Spleen (tissue), 11 donors: ENCODE measurements at regions not wholly inside any gene's neighbourhood (a gene's known extent, or its start where the extent isn't known, plus 50 kb on each side); places are given as distances from the start of the nearest gene placed in this dataset.

Experiments used
- DNase-seq: peaks from one replicate; pipeline ENCODE4 v3.0.0-alpha.2; 2020
- H3K27ac ChIP-seq, 8 donors: fragments of 200-600 bp; sonication (generic) in 7 of 8; 1 replicate in 4 of 8; 2 replicates in 4 of 8; pipeline versions ENCODE4 v1.5.0 to v1.8.0; 2016 to 2021; ENCODE audit warnings: inconsistent platforms in 4 of 8, mild to moderate bottlenecking in 4 of 8, moderate library complexity in 1 of 8
- H3K27me3 ChIP-seq, 7 donors: fragments of 200-600 bp; sonication (generic) in 6 of 7; replicated peaks in 1 of 7; 1 replicate in 4 of 7; 2 replicates in 3 of 7; pipeline versions ENCODE4 v1.5.0 to v1.8.0; 2016 to 2021; ENCODE audit warnings: inconsistent platforms in 3 of 7, mild to moderate bottlenecking in 1 of 7
- H3K36me3 ChIP-seq, 6 donors: fragments of 200-600 bp; sonication (generic) in 5 of 6; 1 replicate in 4 of 6; 2 replicates in 2 of 6; pipeline versions ENCODE4 v1.5.0 to v1.8.0; 2016 to 2021; ENCODE audit warnings: inconsistent platforms in 2 of 6
- H3K4me1 ChIP-seq, 6 donors: fragments of 200-600 bp; sonication (generic) in 5 of 6; 1 replicate in 3 of 6; 2 replicates in 3 of 6; pipeline versions ENCODE4 v1.5.0 to v1.8.0; 2016 to 2021; ENCODE audit warnings: inconsistent platforms in 3 of 6
- H3K4me3 ChIP-seq, 8 donors: fragments of 200-600 bp; sonication (generic) in 7 of 8; 1 replicate in 4 of 8; 2 replicates in 4 of 8; pipeline versions ENCODE4 v1.5.0 to v1.8.0; 2016 to 2021; ENCODE audit warnings: inconsistent platforms in 4 of 8, mild to moderate bottlenecking in 4 of 8, moderate library complexity in 2 of 8
- H3K9me3 ChIP-seq, 8 donors: fragments of 200-600 bp; sonication (generic) in 7 of 8; 1 replicate in 4 of 8; 2 replicates in 4 of 8; pipeline versions ENCODE4 v1.5.0 to v1.8.0; 2016 to 2021; ENCODE audit warnings: inconsistent platforms in 4 of 8
- POLR2A ChIP-seq, 3 donors: fragments of 450-650 bp; IDR thresholded peaks; one replicate each; pipeline ENCODE4 v1.5.1; 2017; ENCODE audit warnings: antibody characterized with exemption in 3 of 3, mild to moderate bottlenecking in 1 of 3
- POLR2AphosphoS5 ChIP-seq, 3 donors: sonication (generic); formaldehyde crosslinking; IDR thresholded peaks; one replicate each; pipeline ENCODE4 v1.5.1; 2017; ENCODE audit warnings: antibody characterized with exemption in 3 of 3
- WGBS, 5 donors: extraction: QIAGEN DNeasy Blood & Tissue Kit in 3 of 5; methylation state at CpG; one replicate each; pipeline versions ENCODE4 v1.1.5 to v1.1.7; 2013 to 2018; 5-methylcytosine and 5-hydroxymethylcytosine counted together
- intact Hi-C: fragments of 100-400 bp; cut with DNase I; formaldehyde crosslinking; loops from one replicate; pipeline ENCODE4 v1.15.0; 2023; ENCODE audit warnings: low total_unique reads
- TF ChIP-seq, protein P1 (sequence below), 11 experiments: fragments of 200-600 bp in 7 of 11; fragments of 450-650 bp in 4 of 11; sonication (generic) in 4 of 11; IDR thresholded peaks in 8 of 11; conservative IDR thresholded peaks in 3 of 11; 1 replicate in 7 of 11; 2 replicates in 4 of 11; pipeline versions ENCODE4 v1.4.0 to v1.8.0; 2016 to 2021; ENCODE audit warnings: antibody characterized with exemption in 11 of 11, inconsistent platforms in 4 of 11, mild to moderate bottlenecking in 1 of 11
- donor health status: healthy with polysubstance abuse.
- donor health status: DM: no; HTN: no; CAD: no; lungs with moderate emphysema.
- donor health status: DM: no; HTN: no; CAD: no.
- donor health status: Bipolar disorder and iron deficiency.
- donor health status: healthy.
- donor health status: DM: no; HTN: no; CAD: no.
- donor health status: DM: yes; HTN: yes; CAD: no.

DNA sequence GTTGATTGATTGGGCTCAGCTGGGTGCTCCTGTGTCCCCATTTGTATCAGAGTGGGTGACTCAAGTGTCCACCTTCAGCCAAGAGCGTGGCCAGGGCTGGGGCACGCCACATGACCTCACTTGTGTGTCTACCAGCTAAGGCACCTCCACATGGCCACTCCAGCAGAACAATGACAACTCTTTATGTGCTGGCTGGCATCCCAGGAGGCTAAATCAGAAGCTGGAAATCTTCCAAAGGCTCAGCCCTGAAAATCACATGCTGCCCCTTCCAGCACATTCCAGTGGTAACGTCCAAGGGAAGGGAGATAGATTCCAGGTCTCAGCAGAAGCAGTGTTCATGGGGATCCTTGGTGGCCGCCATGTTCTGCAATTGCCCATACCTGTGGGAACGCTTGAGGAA lies 585.5 kb downstream of the AJAP1 start:
- no peak overlapping the region for H3K4me3 ChIP-seq
- H3K27ac ChIP-seq: no peak overlapping the region
- intact Hi-C loops: no loop called here
- no peaks in the 10 kb centered on the region for H3K36me3 ChIP-seq
- WGBS, 5 donors: 57 to 75% (median 70%) methylated on average over 5 of the region's 5 CpGs
- TF ChIP-seq POLR2A (IDR thresholded peaks at IDR 0.05): no peak
- no peak for TF ChIP-seq POLR2AphosphoS5 (IDR thresholded peaks at IDR 0.05)
- TF ChIP-seq, protein P1, sequence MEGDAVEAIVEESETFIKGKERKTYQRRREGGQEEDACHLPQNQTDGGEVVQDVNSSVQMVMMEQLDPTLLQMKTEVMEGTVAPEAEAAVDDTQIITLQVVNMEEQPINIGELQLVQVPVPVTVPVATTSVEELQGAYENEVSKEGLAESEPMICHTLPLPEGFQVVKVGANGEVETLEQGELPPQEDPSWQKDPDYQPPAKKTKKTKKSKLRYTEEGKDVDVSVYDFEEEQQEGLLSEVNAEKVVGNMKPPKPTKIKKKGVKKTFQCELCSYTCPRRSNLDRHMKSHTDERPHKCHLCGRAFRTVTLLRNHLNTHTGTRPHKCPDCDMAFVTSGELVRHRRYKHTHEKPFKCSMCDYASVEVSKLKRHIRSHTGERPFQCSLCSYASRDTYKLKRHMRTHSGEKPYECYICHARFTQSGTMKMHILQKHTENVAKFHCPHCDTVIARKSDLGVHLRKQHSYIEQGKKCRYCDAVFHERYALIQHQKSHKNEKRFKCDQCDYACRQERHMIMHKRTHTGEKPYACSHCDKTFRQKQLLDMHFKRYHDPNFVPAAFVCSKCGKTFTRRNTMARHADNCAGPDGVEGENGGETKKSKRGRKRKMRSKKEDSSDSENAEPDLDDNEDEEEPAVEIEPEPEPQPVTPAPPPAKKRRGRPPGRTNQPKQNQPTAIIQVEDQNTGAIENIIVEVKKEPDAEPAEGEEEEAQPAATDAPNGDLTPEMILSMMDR (IDR thresholded peaks at IDR 0.05 in 8 of 11, conservative IDR thresholded peaks at IDR 0.05 in 3 of 11): no peak
- H3K9me3 ChIP-seq: no peaks in the 10 kb centered on the region
- H3K4me1 ChIP-seq: no peaks in the 10 kb centered on the region
- H3K27me3 ChIP-seq: peaks cover 0 to 3% (median 0%) of the 10 kb centered on the region in 7 donors
- DNase-seq: no peak

DNA sequence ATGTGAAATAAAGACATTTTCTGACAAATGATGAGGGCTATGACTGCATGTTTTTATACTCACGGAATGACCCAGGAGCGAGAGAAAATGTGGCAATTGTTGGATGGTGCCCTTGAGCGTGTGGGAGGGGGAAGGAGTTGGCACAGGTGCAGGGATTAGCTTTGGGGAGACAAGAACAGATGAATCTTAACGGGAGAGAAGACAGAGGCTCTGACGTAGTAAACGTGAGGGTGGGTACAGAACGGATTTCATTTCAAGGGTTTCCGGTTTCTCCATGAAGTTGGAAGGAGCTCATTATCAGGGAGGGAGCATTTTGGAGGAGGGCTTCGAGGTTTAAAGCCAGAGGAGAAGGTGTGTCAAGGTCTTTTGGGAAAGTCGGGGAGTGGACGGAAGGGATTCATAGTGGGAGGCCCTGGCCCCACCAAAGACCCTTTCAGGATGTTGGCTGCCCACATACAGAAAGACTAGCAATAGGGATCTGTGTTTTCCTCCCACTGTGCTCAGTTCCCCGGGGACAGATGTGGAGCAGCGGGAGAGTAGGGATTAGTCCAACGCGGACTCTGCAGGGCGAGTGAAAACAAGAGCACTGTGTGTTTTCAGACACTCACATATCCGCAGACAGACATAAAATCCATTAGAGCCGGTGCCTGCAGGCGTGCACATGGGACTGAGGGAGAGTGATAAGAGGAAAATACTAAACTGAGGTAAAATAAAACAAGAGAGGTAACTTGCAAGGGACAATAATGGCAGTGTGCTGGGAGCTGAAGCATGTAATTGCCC lies 584.1 kb downstream of the AJAP1 start:
- Histone ChIP-seq H3K27me3 (peaks cover 0 to 3% (median 0%) of the 10 kb centered on the region in 7 donors), H3K36me3 (no peaks in the 10 kb centered on the region), H3K4me1 (no peaks in the 10 kb centered on the region), H3K9me3 (no peaks in the 10 kb centered on the region), H3K27ac (no peak overlapping the region), H3K4me3 (no peak overlapping the region)
- DNase-seq: no peak
- intact Hi-C loops: no loop called here
- WGBS, 5 donors: 80 to 91% (median 86%) methylated on average over 19 of the region's 19 CpGs
- TF ChIP-seq POLR2AphosphoS5 (IDR thresholded peaks at IDR 0.05) (no peak), POLR2A (IDR thresholded peaks at IDR 0.05) (no peak)
- TF ChIP-seq, protein P1 (IDR thresholded peaks at IDR 0.05 in 8 of 11, conservative IDR thresholded peaks at IDR 0.05 in 3 of 11): no peak

DNA sequence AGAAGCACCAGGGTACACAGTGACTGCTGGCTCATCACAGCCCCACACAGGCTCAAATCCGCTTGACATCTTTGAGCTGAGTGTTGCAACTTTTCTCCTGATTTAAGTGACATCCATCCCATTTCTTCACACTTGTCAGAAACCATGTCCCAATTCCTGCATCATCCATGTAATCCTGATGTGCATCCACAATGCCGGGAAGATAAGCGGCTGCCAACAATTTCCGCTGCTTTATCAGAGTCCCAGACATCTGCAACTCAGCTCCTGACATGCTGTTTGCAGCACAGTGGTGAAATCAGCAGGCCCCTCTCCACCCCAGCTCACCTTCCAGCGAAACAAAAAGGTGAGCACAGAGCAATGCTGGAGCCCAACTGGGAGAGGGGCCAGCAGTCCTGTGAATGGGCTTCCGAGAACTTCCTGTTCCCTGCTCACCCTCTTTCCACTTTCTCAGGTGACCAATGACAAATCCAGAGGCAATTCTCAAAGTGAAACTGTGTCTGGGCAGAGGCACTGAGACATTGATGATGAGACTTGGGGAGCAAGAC lies 581.0 kb downstream of the AJAP1 start:
- intact Hi-C loops: no loop called here
- 71 to 79% (median 77%) methylated on average over 6 of the region's 6 CpGs for WGBS, 5 donors
- no peaks in the 10 kb centered on the region for H3K4me1 ChIP-seq
- H3K4me3 ChIP-seq: no peak overlapping the region
- peaks cover 0 to 13% (median 5%) of the 10 kb centered on the region in 8 donors for H3K9me3 ChIP-seq
- no peak overlapping the region for H3K27ac ChIP-seq
- TF ChIP-seq POLR2A (IDR thresholded peaks at IDR 0.05): no peak
- TF ChIP-seq, protein P1 (IDR thresholded peaks at IDR 0.05 in 8 of 11, conservative IDR thresholded peaks at IDR 0.05 in 3 of 11): no peak
- TF ChIP-seq POLR2AphosphoS5 (IDR thresholded peaks at IDR 0.05): no peak
- no peaks in the 10 kb centered on the region for H3K27me3 ChIP-seq
- DNase-seq: no peak
- no peaks in the 10 kb centered on the region for H3K36me3 ChIP-seq

DNA sequence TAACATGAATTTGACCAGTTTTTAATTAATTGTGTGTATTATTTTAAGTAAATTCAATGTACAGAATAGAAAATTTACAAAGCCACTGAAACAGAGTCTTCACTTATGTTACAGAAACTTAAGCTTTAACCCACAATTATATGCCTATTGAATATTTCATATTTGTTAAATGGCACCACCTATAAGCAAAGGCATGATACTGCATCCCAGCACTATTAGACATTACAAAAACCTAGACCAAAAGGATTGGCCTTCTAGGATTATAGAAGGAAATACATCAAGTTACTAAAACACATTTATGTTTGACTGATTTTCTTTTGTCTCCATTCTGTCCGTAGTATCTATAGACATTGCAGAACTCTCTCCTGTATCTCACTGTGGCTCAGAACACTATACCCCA lies 578.1 kb downstream of the AJAP1 start:
- WGBS, 5 donors: 81 to 95% (median 93%) methylated on average over 1 of the region's 1 CpG
- intact Hi-C loops: no loop called here

More for the DNA sequence above, 578.1 kb downstream of the AJAP1 start:
- H3K4me3 ChIP-seq: no peak overlapping the region
- DNase-seq: no peak
- peaks cover 0 to 13% (median 5%) of the 10 kb centered on the region in 8 donors for H3K9me3 ChIP-seq
- TF ChIP-seq POLR2A (IDR thresholded peaks at IDR 0.05): no peak
- TF ChIP-seq POLR2AphosphoS5 (IDR thresholded peaks at IDR 0.05): no peak
- TF ChIP-seq, protein P1 (IDR thresholded peaks at IDR 0.05 in 8 of 11, conservative IDR thresholded peaks at IDR 0.05 in 3 of 11): no peak
- H3K36me3 ChIP-seq: no peaks in the 10 kb centered on the region
- no peaks in the 10 kb centered on the region for H3K4me1 ChIP-seq
- H3K27ac ChIP-seq: no peak overlapping the region
- peaks cover 0 to 11% (median 0%) of the 10 kb centered on the region in 7 donors for H3K27me3 ChIP-seq
